Gastroesophageal sphincter (tissue), 4 donors: ENCODE measurements at regions not wholly inside any gene's neighbourhood (a gene's known extent, or its start where the extent isn't known, plus 50 kb on each side); places are given as distances from the start of the nearest gene placed in this dataset.
"Not testable (repeated sequence)": the region's sequence is repeated elsewhere in the genome, so short reads cannot be mapped to it uniquely, and the experiment has no call there.

ENCODE experiments used
- ATAC-seq: fragments of 150-250 bp; one replicate; pipeline ENCODE4 v1.9.1; 2016; ENCODE audit warnings: mild to moderate bottlenecking, moderate library complexity
- H3K27ac ChIP-seq, 4 donors: fragments of 200-600 bp; sonication (generic) in 3 of 4; 1 replicate in 3 of 4; 2 replicates in 1 of 4; pipeline ENCODE4 v1.5.1; 2016 to 2019
- H3K27me3 ChIP-seq: fragments of 200-600 bp; sonication (generic); one replicate; pipeline ENCODE4 v1.5.1; 2019
- H3K36me3 ChIP-seq, 2 donors: fragments of 200-600 bp; sonication (generic); one replicate each; pipeline ENCODE4 v1.5.1; 2019; ENCODE audit warnings: control low read depth in 1 of 2
- H3K4me1 ChIP-seq, 3 donors: fragments of 200-600 bp; sonication (generic); 1 replicate in 2 of 3; 2 replicates in 1 of 3; pipeline ENCODE4 v1.5.1; 2016 to 2019; ENCODE audit warnings: control low read depth in 2 of 3
- H3K4me3 ChIP-seq, 2 donors: fragments of 200-600 bp; sonication (generic); one replicate each; pipeline ENCODE4 v1.5.1; 2019; ENCODE audit warnings: mild to moderate bottlenecking in 1 of 2, moderate library complexity in 1 of 2
- H3K9me3 ChIP-seq, 3 donors: fragments of 200-600 bp; sonication (generic); one replicate each; pipeline ENCODE4 v1.5.1; 2017 to 2019; ENCODE audit warnings: control low read depth in 2 of 3
- EP300 ChIP-seq: sonication (generic); formaldehyde crosslinking; IDR thresholded peaks from one replicate; pipeline ENCODE4 v1.6.1; 2017; ENCODE audit warnings: antibody characterized with exemption, mild to moderate bottlenecking
- POLR2A ChIP-seq, 2 donors: fragments of 450-650 bp; IDR thresholded peaks; one replicate each; pipeline ENCODE4 v1.6.1; 2017; ENCODE audit warnings: antibody characterized with exemption in 2 of 2, mild to moderate bottlenecking in 2 of 2, moderate library complexity in 1 of 2
- POLR2AphosphoS5 ChIP-seq: sonication (generic); formaldehyde crosslinking; IDR thresholded peaks from one replicate; pipeline ENCODE4 v1.6.1; 2017; ENCODE audit warnings: antibody characterized with exemption
- WGBS, 2 donors: methylation state at CpG; one replicate each; pipeline ENCODE4 v1.1.5; 2018; ENCODE audit warnings: low coverage in 1 of 2; 5-methylcytosine and 5-hydroxymethylcytosine counted together
- TF ChIP-seq, protein P1 (sequence below), 4 experiments: fragments of 200-600 bp in 2 of 4; fragments of 450-650 bp in 2 of 4; sonication (generic) in 1 of 4; IDR thresholded peaks; one replicate each; pipeline ENCODE4 v1.5.1; 2017 to 2019; ENCODE audit warnings: antibody characterized with exemption in 4 of 4, mild to moderate bottlenecking in 2 of 4, moderate library complexity in 2 of 4

- 61 to 62% methylated on average over 2 of the region's 2 CpGs for WGBS, 2 donors
- no peak for ATAC-seq
- Histone ChIP-seq H3K27me3 (no peaks in the 10 kb centered on the region), H3K36me3 (no peaks in the 10 kb centered on the region), H3K9me3 (no peaks in the 10 kb centered on the region), H3K4me3 (no peak overlapping the region), H3K4me1 (no peaks in the 10 kb centered on the region), H3K27ac (no peak overlapping the region)
- TF ChIP-seq EP300 (no peak), POLR2AphosphoS5 (no peak), POLR2A (IDR thresholded peaks at IDR 0.05) (no peak)
- TF ChIP-seq, protein P1, sequence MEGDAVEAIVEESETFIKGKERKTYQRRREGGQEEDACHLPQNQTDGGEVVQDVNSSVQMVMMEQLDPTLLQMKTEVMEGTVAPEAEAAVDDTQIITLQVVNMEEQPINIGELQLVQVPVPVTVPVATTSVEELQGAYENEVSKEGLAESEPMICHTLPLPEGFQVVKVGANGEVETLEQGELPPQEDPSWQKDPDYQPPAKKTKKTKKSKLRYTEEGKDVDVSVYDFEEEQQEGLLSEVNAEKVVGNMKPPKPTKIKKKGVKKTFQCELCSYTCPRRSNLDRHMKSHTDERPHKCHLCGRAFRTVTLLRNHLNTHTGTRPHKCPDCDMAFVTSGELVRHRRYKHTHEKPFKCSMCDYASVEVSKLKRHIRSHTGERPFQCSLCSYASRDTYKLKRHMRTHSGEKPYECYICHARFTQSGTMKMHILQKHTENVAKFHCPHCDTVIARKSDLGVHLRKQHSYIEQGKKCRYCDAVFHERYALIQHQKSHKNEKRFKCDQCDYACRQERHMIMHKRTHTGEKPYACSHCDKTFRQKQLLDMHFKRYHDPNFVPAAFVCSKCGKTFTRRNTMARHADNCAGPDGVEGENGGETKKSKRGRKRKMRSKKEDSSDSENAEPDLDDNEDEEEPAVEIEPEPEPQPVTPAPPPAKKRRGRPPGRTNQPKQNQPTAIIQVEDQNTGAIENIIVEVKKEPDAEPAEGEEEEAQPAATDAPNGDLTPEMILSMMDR (IDR thresholded peaks at IDR 0.05), result no peak
Observed at GRCh38 chr1:188723332-188724020, 1754.2 kb downstream of the BRINP3 start.

DNA sequence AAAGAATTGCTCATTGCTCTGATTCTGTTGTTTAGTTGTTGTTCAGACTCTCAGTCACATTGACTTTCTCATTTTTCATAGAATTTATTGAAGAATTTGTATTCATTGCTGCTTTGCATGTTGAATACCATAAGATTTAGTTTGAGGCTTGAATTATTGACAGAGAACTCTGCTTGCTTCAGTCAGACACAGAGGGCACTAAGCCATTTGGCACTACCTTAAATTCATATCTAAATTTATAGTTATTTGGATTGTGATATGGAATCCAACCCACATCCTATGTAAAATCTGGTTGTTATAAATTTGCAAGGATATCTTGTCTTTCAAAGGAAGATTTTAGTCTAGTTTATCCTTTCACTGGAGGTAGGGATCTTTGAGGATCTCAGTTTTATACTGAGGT, 1748.6 kb downstream of the BRINP3 start:
- no peaks in the 10 kb centered on the region for H3K27me3 ChIP-seq
- no peak overlapping the region for H3K4me3 ChIP-seq
- TF ChIP-seq EP300 (no peak), POLR2A (IDR thresholded peaks at IDR 0.05) (no peak), POLR2AphosphoS5 (no peak)
- TF ChIP-seq, protein P1 (IDR thresholded peaks at IDR 0.05), result no peak
- H3K9me3 ChIP-seq, result no peaks in the 10 kb centered on the region
- H3K4me1 ChIP-seq, result no peaks in the 10 kb centered on the region
- no peaks in the 10 kb centered on the region for H3K36me3 ChIP-seq
- no peak for ATAC-seq
- no peak overlapping the region for H3K27ac ChIP-seq

GRCh38 chr1:188735567-188735966, 1742.1 kb downstream of the BRINP3 start:
- WGBS, 2 donors, result 73 to 88% methylated on average over 2 to 3 of the region's 4 CpGs
- no peak overlapping the region for H3K27ac ChIP-seq
- H3K4me1 ChIP-seq, result no peaks in the 10 kb centered on the region
- H3K9me3 ChIP-seq, result no peaks in the 10 kb centered on the region
- H3K27me3 ChIP-seq, result no peaks in the 10 kb centered on the region
- TF ChIP-seq, protein P1 (IDR thresholded peaks at IDR 0.05), result no peak
- TF ChIP-seq POLR2AphosphoS5 (no peak), EP300 (no peak), POLR2A (IDR thresholded peaks at IDR 0.05) (no peak)
- no peak overlapping the region for H3K4me3 ChIP-seq
- H3K36me3 ChIP-seq, result no peaks in the 10 kb centered on the region
- ATAC-seq, result no peak

DNA sequence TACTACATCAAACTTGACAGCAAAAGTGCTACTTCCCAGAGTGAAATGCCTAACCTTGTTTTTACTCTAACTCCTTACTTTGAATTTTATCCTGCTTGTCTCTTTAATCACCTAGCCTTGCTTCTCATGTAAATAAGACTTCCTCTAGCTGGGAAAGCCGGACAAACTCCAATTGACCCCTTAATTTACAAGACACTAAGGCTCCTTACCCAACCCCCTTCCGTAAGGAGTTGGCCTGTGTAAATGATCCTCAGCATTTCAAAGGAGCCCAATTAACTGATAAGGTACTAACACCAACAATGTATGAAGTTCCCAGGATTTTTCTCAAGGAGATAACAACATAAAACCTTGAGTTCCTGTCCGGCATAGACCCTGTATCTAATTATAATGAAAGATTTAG, 1728.4 kb downstream of the BRINP3 start:
- not testable (repeated sequence) for H3K4me3 ChIP-seq, H3K27me3 ChIP-seq, H3K4me1 ChIP-seq, H3K9me3 ChIP-seq, H3K36me3 ChIP-seq, H3K27ac ChIP-seq, ATAC-seq
- 31 to 58% methylated on average over 3 of the region's 3 CpGs for WGBS, 2 donors

DNA sequence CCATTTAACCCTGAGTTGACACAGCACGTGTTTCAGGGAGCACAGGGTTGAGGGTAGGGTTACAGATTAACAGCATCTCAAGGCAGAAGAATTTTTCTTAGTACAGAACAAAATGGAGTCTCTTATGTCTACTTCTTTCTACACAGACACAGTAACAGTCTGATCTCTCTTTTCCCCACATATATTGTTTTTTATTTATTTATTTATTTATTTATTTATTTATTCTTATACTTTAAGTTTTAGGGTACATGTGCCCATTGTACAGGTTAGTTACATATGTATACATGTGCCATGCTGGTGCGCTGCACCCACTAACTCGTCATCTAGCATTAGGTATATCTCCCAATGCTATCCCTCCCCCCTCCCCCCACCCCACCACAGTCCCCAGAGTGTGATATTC, 1725.6 kb downstream of the BRINP3 start:
- H3K4me1 ChIP-seq, H3K27me3 ChIP-seq, H3K27ac ChIP-seq, H3K9me3 ChIP-seq, H3K4me3 ChIP-seq, H3K36me3 ChIP-seq, ATAC-seq: not testable (repeated sequence)
- 33 to 60% methylated on average over 1 of the region's 3 CpGs for WGBS, 2 donors

GRCh38 chr1:188757747-188758146, 1719.9 kb downstream of the BRINP3 start:
- not testable (repeated sequence) for ATAC-seq, H3K4me3 ChIP-seq
- 94% methylated on average over 11 of the region's 24 CpGs; no CpG with 5 or more reads in 1 of the 2 donors for WGBS, 2 donors

More at GRCh38 chr1:188757747-188758146, 1719.9 kb downstream of the BRINP3 start:
- not testable (repeated sequence) for H3K36me3 ChIP-seq, H3K27me3 ChIP-seq, H3K4me1 ChIP-seq, H3K27ac ChIP-seq, H3K9me3 ChIP-seq
